LHCN-M2 (cell line): ENCODE measurements at regions not wholly inside any gene's neighbourhood (a gene's known extent, or its start where the extent isn't known, plus 50 kb on each side); places are given as distances from the start of the nearest gene placed in this dataset.

Experiments
- DNase-seq: peaks from one replicate; pipeline ENCODE4 v3.0.0-alpha.2; 2012; ENCODE audit warnings: low read depth

GRCh38 chr19:32200312-32201038 lies 144.9 kb upstream of the ZNF507 start:
- no peak for DNase-seq

- no peak for DNase-seq
Measured at GRCh38 chr19:32201211-32201610, 144.2 kb upstream of the ZNF507 start.

GRCh38 chr19:32201636-32202051 lies 143.8 kb upstream of the ZNF507 start:
- DNase-seq, result no peak

GRCh38 chr19:32202244-32202643 lies 143.2 kb upstream of the ZNF507 start:
- no peak for DNase-seq

GRCh38 chr19:32203161-32203560 lies 142.2 kb upstream of the ZNF507 start:
- DNase-seq, result no peak

- no peak for DNase-seq
Measured at GRCh38 chr19:32206065-32206464, 139.3 kb upstream of the ZNF507 start.

- no peak for DNase-seq
Measured at GRCh38 chr19:32208060-32208459, 137.3 kb upstream of the ZNF507 start.

GRCh38 chr19:32219392-32219791 lies 126.0 kb upstream of the ZNF507 start:
- DNase-seq, result no peak

- no peak for DNase-seq
Measured at GRCh38 chr19:32219881-32220472, 125.4 kb upstream of the ZNF507 start.

- no peak for DNase-seq
Measured at GRCh38 chr19:32220951-32221350, 124.5 kb upstream of the ZNF507 start.

- DNase-seq, result no peak
Measured at GRCh38 chr19:32222556-32222955, 122.9 kb upstream of the ZNF507 start.

- no peak for DNase-seq
Measured at GRCh38 chr19:32223106-32223505, 122.3 kb upstream of the ZNF507 start.

GRCh38 chr19:32223595-32224370 lies 121.6 kb upstream of the ZNF507 start:
- no peak for DNase-seq

GRCh38 chr19:32224371-32225244 lies 120.8 kb upstream of the ZNF507 start:
- peak; percentile 33 for DNase-seq

GRCh38 chr19:32227561-32228165 lies 117.7 kb upstream of the ZNF507 start:
- no peak for DNase-seq

GRCh38 chr19:32230441-32230840 lies 115.0 kb upstream of the ZNF507 start:
- DNase-seq, result no peak

- no peak for DNase-seq
Measured at GRCh38 chr19:32231020-32231419, 114.4 kb upstream of the ZNF507 start.

- DNase-seq, result no peak
Measured at GRCh38 chr19:32231691-32232090, 113.7 kb upstream of the ZNF507 start.

GRCh38 chr19:32232449-32232848 lies 113.0 kb upstream of the ZNF507 start:
- DNase-seq, result no peak

GRCh38 chr19:32233091-32233490 lies 112.3 kb upstream of the ZNF507 start:
- no peak for DNase-seq

GRCh38 chr19:32233885-32234284 lies 111.5 kb upstream of the ZNF507 start:
- DNase-seq, result no peak
